SH-SY5Y (cell line): ENCODE measurements at regions not wholly inside any gene's neighbourhood (a gene's known extent, or its start where the extent isn't known, plus 50 kb on each side); places are given as distances from the start of the nearest gene placed in this dataset.

Experiments used
- GATA2 ChIP-seq: IDR thresholded peaks from 2 replicates; pipeline ENCODE4 v1.6.1; 2011; ENCODE audit warnings: mild to moderate bottlenecking, low read depth, low read length
- GATA3 ChIP-seq: IDR thresholded peaks from 2 replicates; pipeline ENCODE4 v1.6.1; 2011; ENCODE audit warnings: low read depth, mild to moderate bottlenecking, low read length, moderate library complexity

- TF ChIP-seq GATA2 (no peak), GATA3 (no peak)
These were observed 150.0 kb upstream of the CRY1 start for GRCh38 chr12:107243341-107243740.
